ENCODE measurements at regions not wholly inside any gene's neighbourhood (a gene's known extent, or its start where the extent isn't known, plus 50 kb on each side); places are given as distances from the start of the nearest gene placed in this dataset.

DNA sequence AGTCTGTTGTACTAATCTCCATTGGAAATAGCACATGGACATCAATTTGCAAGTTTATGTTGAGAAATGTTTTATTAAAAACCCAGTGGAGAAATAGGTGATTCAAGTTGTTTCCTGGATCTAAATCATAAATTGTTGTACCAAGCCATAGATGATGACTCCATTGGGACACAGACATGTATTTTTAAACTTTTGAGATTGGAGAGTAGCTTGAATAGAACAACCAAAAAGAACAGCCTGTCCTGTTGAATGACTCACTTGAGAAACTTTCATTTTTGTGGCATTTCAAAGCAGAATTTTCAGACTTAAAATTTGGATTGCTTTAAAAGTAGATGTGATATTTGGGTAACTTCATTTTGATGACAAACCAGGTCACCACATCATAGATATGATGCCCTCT lies 197.5 kb downstream of the GPAM start:
- no peak for DNase-seq
- peaks cover 0 to 5% of the 10 kb centered on the region in 2 experiments; a peak in 2 of 4 replicates for H3K4me1 Mint-ChIP-seq
- Histone ChIP-seq H3K4me1 (ENCODE audit: insufficient read depth, low read length) (0 out of 2 replicates have a peak, but pooled peaks cover 3% of the 10 kb centered on the region), H4K8ac (replicated peaks; ENCODE audit: insufficient read length, low read depth, low read length) (no peak overlapping the region), H3K14ac (ENCODE audit: insufficient read depth, low read length) (no peak overlapping the region), H2AFZ (ENCODE audit: low read length) (no peak overlapping the region), H3K23ac (ENCODE audit: insufficient read length, low read depth, low read length) (no peak overlapping the region), H2BK120ac (ENCODE audit: low read depth, low read length, poor library complexity, severe bottlenecking) (no peak overlapping the region), H3K4ac (ENCODE audit: low read depth, low read length) (no peak overlapping the region), H4K91ac (ENCODE audit: insufficient read length, low read depth, low read length) (no peak overlapping the region), H4K20me1 (ENCODE audit: control insufficient read depth, insufficient read depth, insufficient read length) (no peaks in the 10 kb centered on the region), H2AK5ac (ENCODE audit: insufficient read length, low read length) (no peak overlapping the region), H3K27ac (ENCODE audit: insufficient read length, low read depth, low read length) (no peak overlapping the region), H2BK5ac (ENCODE audit: insufficient read length, low read length) (no peak overlapping the region), H3K9me3 (ENCODE audit: control insufficient read depth, low read depth, low read length) (no peaks in the 10 kb centered on the region), H3K56ac (ENCODE audit: insufficient read length, low read depth, low read length) (no peak overlapping the region), H4K5ac (ENCODE audit: insufficient read length, low read depth, low read length) (no peak overlapping the region), H2BK12ac (ENCODE audit: insufficient read length, low read depth, low read length) (no peak overlapping the region), H3K18ac (ENCODE audit: insufficient read length, low read depth, low read length) (no peak overlapping the region), H3K23me2 (ENCODE audit: insufficient read length, low read depth, low read length, poor library complexity, severe bottlenecking) (no peaks in the 10 kb centered on the region), H3K79me1 (ENCODE audit: insufficient read depth, low read depth, low read length, poor library complexity, severe bottlenecking) (no peaks in the 10 kb centered on the region), H2BK20ac (ENCODE audit: low read depth, low read length, poor library complexity, severe bottlenecking) (no peak overlapping the region), H3K27me3 (ENCODE audit: insufficient read depth, low read length) (no peaks in the 10 kb centered on the region), H3K79me2 (ENCODE audit: insufficient read depth, low read length) (no peaks in the 10 kb centered on the region), H3K4me2 (ENCODE audit: insufficient read depth, insufficient read length, low read length) (no peak overlapping the region), H3K9ac (ENCODE audit: extremely low read depth, insufficient read length, low read length) (no peak overlapping the region), H3T11ph (ENCODE audit: low read length) (no peak overlapping the region), H2BK15ac (ENCODE audit: low read depth, low read length) (no peak overlapping the region)
- TF ChIP-seq, protein P1, sequence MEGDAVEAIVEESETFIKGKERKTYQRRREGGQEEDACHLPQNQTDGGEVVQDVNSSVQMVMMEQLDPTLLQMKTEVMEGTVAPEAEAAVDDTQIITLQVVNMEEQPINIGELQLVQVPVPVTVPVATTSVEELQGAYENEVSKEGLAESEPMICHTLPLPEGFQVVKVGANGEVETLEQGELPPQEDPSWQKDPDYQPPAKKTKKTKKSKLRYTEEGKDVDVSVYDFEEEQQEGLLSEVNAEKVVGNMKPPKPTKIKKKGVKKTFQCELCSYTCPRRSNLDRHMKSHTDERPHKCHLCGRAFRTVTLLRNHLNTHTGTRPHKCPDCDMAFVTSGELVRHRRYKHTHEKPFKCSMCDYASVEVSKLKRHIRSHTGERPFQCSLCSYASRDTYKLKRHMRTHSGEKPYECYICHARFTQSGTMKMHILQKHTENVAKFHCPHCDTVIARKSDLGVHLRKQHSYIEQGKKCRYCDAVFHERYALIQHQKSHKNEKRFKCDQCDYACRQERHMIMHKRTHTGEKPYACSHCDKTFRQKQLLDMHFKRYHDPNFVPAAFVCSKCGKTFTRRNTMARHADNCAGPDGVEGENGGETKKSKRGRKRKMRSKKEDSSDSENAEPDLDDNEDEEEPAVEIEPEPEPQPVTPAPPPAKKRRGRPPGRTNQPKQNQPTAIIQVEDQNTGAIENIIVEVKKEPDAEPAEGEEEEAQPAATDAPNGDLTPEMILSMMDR (conservative IDR thresholded peaks at IDR 0.05), result no peak
- H3K27me3 Mint-ChIP-seq (ENCODE audit: low read depth), result peaks cover 2% of the 10 kb centered on the region
- H3K9me3 Mint-ChIP-seq, result no peaks in the 10 kb centered on the region
- no peak overlapping the region for H3K4me3 Mint-ChIP-seq
- H3K27ac Mint-ChIP-seq, result no peak overlapping the region
- H3K36me3 Mint-ChIP-seq (ENCODE audit: insufficient read depth in 1 of 3, low read depth in 3 of 3), result no peaks in the 10 kb centered on the region; a peak in 1 of 7 replicates
